Activated T-cell treated with anti-CD3 and anti-CD28 coated beads, Interleukin-2, amount 50 U/mL, for 24 hours (primary cell): ENCODE measurements at regions not wholly inside any gene's neighbourhood (a gene's known extent, or its start where the extent isn't known, plus 50 kb on each side); places are given as distances from the start of the nearest gene placed in this dataset.
A peak's percentile ranks its signal among the peaks of the same experiment; 100 is the strongest.
"Not testable (repeated sequence)": the region's sequence is repeated elsewhere in the genome, so short reads cannot be mapped to it uniquely, and the experiment has no call there.

ENCODE experiments used
- DNase-seq: peaks from one replicate; pipeline ENCODE4 v3.0.0-alpha.2; 2020
- H3K27ac Mint-ChIP-seq: 2 replicates; pipeline ENCODE4 v1.8.0; 2020; ENCODE audit warnings: mild to moderate bottlenecking, mixed read lengths
- H3K27me3 Mint-ChIP-seq: 2 replicates; pipeline ENCODE4 v1.8.0; 2020; ENCODE audit warnings: mixed read lengths
- H3K36me3 Mint-ChIP-seq: 2 replicates; pipeline ENCODE4 v1.8.0; 2020; ENCODE audit warnings: low read depth, mixed read lengths
- H3K4me1 Mint-ChIP-seq: 2 replicates; pipeline ENCODE4 v1.8.0; 2020; ENCODE audit warnings: low read depth, mixed read lengths
- H3K4me3 Mint-ChIP-seq: 2 replicates; pipeline ENCODE4 v1.8.0; 2020; ENCODE audit warnings: mild to moderate bottlenecking, moderate library complexity, mixed read lengths
- H3K9me3 Mint-ChIP-seq: 2 replicates; pipeline ENCODE4 v1.8.0; 2020; ENCODE audit warnings: mixed read lengths

GRCh38 chr5:99028170-99028569, 99.4 kb upstream of the CHD1 start:
- peak overlapping the region; percentile 74 for H3K27ac Mint-ChIP-seq
- H3K9me3 Mint-ChIP-seq, H3K36me3 Mint-ChIP-seq, H3K4me3 Mint-ChIP-seq, DNase-seq, H3K27me3 Mint-ChIP-seq: not testable (repeated sequence)
- H3K4me1 Mint-ChIP-seq: peaks cover 64% of the 10 kb centered on the region

DNA sequence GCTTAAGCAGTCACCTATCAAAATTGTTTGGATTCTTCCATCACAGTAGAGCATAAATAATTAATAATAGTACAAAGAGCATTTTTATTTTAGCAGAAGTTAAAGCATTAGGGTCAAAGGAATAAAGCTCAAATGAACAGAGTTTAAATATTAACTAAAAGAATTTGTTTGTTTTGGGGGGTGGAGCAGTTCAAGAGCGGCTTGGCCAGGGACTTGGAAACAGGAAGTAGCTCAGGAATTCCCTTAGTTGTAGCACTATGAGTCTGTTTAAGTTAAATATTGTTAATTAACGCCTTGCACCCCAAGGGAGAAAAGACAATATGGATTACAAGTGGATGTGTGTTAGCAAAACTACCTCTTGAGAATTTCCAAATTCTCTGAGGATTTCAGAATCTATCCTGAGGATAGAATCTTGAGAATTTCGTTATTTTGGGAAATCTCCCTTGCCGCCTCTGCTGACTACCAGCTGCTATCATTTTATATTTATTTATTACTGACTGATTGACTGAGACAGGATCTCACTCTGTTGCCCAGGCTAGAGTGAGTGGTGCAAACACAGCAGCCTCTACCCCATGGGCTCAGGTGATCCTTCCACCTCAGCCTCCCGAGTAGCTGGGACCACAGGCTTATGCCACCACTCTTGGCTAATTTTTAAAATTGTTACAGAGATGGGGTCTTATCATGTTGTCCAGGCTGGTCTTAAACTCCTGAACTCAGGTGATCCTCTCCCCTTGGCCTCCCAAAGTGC, 96.7 kb upstream of the CHD1 start:
- no peak for DNase-seq
- Mint-ChIP-seq H3K4me3 (no peak overlapping the region), H3K36me3 (no peaks in the 10 kb centered on the region), H3K27me3 (no peaks in the 10 kb centered on the region), H3K4me1 (peaks cover 38% of the 10 kb centered on the region), H3K9me3 (no peaks in the 10 kb centered on the region), H3K27ac (no peak overlapping the region)

DNA sequence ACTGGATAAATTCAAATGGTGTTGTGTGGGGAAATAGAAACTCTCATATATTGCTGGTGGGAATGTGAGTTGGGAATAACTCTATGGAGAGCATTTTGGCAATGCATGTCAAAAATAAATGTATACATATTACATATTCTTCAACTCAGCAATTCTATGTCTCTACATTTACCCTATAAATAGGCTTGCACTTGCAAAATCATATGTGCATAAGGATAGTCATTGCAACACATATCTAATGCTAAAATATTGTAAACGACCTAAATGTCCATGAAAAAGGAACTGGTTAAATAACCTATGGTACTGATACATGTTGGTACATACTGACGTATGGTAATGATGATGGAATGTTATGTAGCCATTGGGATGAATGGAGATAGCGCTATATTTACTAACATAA, 94.5 kb upstream of the CHD1 start:
- no peaks in the 10 kb centered on the region for H3K27me3 Mint-ChIP-seq
- no peak overlapping the region for H3K27ac Mint-ChIP-seq
- H3K4me1 Mint-ChIP-seq: peaks cover 34% of the 10 kb centered on the region
- H3K4me3 Mint-ChIP-seq: no peak overlapping the region
- no peaks in the 10 kb centered on the region for H3K36me3 Mint-ChIP-seq
- no peaks in the 10 kb centered on the region for H3K9me3 Mint-ChIP-seq
- no peak for DNase-seq

GRCh38 chr5:99022250-99022649, 93.4 kb upstream of the CHD1 start:
- no peak for DNase-seq
- H3K27me3 Mint-ChIP-seq: no peaks in the 10 kb centered on the region
- H3K4me1 Mint-ChIP-seq: peaks cover 23% of the 10 kb centered on the region
- no peaks in the 10 kb centered on the region for H3K36me3 Mint-ChIP-seq
- H3K4me3 Mint-ChIP-seq: no peak overlapping the region
- H3K9me3 Mint-ChIP-seq: no peaks in the 10 kb centered on the region
- no peak overlapping the region for H3K27ac Mint-ChIP-seq

- no peaks in the 10 kb centered on the region for H3K36me3 Mint-ChIP-seq
- H3K9me3 Mint-ChIP-seq: no peaks in the 10 kb centered on the region
- peaks cover 10% of the 10 kb centered on the region for H3K4me1 Mint-ChIP-seq
- no peak overlapping the region for H3K4me3 Mint-ChIP-seq
- H3K27ac Mint-ChIP-seq: no peak overlapping the region
- no peaks in the 10 kb centered on the region for H3K27me3 Mint-ChIP-seq
- DNase-seq: no peak
Observed at GRCh38 chr5:99020698-99021048, 91.9 kb upstream of the CHD1 start.

GRCh38 chr5:99019812-99020697, 91.2 kb upstream of the CHD1 start:
- H3K4me3 Mint-ChIP-seq: no peak overlapping the region
- peaks cover 8% of the 10 kb centered on the region for H3K4me1 Mint-ChIP-seq
- DNase-seq: no peak
- H3K27me3 Mint-ChIP-seq: no peaks in the 10 kb centered on the region
- H3K27ac Mint-ChIP-seq: no peak overlapping the region
- H3K36me3 Mint-ChIP-seq: no peaks in the 10 kb centered on the region
- no peaks in the 10 kb centered on the region for H3K9me3 Mint-ChIP-seq

GRCh38 chr5:99019254-99019653, 90.4 kb upstream of the CHD1 start:
- H3K9me3 Mint-ChIP-seq: no peaks in the 10 kb centered on the region
- H3K36me3 Mint-ChIP-seq: no peaks in the 10 kb centered on the region
- peaks cover 7% of the 10 kb centered on the region for H3K4me1 Mint-ChIP-seq
- no peaks in the 10 kb centered on the region for H3K27me3 Mint-ChIP-seq
- H3K4me3 Mint-ChIP-seq: no peak overlapping the region
- no peak overlapping the region for H3K27ac Mint-ChIP-seq
- no peak for DNase-seq

DNA sequence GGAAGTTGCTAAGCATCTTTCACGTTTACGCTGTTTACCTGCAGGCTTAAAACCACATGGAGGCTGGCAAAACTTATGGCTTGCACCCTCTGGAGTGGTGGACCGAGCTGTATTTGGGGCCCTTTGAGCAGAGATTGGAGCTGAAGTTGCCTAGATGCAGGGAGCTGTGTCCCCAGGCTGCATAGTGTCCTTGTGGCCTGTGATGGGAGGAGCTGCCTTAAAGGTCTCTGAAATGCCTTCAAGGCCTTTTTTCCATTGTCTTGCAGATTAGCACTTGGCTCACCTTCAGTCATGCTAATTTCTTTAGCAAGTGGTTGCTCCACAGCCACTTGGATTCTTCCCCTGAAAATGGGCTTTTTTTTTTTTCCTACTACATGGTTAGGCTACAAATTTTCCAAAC, 81.5 kb upstream of the CHD1 start:
- H3K27me3 Mint-ChIP-seq: no peaks in the 10 kb centered on the region

GRCh38 chr5:99008009-99008408, 79.2 kb upstream of the CHD1 start:
- not testable (repeated sequence) for H3K27ac Mint-ChIP-seq, H3K9me3 Mint-ChIP-seq, DNase-seq, H3K36me3 Mint-ChIP-seq, H3K4me3 Mint-ChIP-seq, H3K27me3 Mint-ChIP-seq
- H3K4me1 Mint-ChIP-seq: peaks cover 21% of the 10 kb centered on the region

More for the DNA sequence above, 81.5 kb upstream of the CHD1 start:
- Mint-ChIP-seq H3K36me3 (no peaks in the 10 kb centered on the region), H3K9me3 (peaks cover 3% of the 10 kb centered on the region), H3K4me3 (no peak overlapping the region), H3K4me1 (peaks cover 4% of the 10 kb centered on the region), H3K27ac (no peak overlapping the region)
- no peak for DNase-seq

DNA sequence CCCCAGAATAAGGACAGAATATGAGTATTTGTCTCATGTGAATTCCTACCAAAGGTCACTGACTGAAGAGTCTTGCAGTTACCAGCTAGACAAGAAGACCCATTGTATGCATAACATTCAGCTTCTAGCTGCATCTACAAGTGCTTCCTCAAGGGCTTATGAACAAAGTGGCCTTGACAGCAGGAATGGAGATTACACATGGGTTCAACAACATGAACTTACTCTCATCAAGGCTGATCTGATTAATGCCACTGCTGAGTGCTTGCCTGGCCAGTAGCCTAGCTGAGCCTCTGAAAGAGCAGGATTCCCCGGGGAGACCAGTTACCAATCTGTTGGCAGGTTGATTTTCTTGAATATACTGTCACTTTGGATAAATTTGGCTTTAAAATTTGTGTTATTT, 76.7 kb upstream of the CHD1 start:
- no peaks in the 10 kb centered on the region for H3K27me3 Mint-ChIP-seq
- H3K36me3 Mint-ChIP-seq: no peaks in the 10 kb centered on the region
- peaks cover 4% of the 10 kb centered on the region for H3K9me3 Mint-ChIP-seq
- H3K27ac Mint-ChIP-seq: no peak overlapping the region
- peaks cover 24% of the 10 kb centered on the region for H3K4me1 Mint-ChIP-seq
- no peak overlapping the region for H3K4me3 Mint-ChIP-seq
- no peak for DNase-seq

DNA sequence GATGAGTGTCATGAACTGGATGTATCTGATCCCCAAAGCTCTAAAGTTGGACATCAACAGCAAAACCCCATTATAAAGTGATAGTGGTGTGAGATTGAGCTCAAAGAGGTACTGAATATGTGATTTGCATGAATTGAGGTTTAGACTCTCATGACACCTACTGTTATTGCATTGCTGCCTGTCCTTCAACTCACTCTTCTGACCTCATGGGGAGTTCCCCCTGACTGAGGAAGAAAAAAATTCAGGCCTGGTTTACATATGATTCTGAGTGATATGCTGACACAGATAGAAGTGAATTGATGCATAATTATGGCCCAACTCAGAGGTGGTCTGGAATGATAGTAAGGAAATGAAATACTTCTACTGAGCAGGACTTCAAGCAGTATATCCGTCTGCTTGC, 76.2 kb upstream of the CHD1 start:
- Mint-ChIP-seq H3K9me3 (peaks cover 4% of the 10 kb centered on the region), H3K27me3 (no peaks in the 10 kb centered on the region), H3K4me3 (no peak overlapping the region), H3K36me3 (no peaks in the 10 kb centered on the region), H3K4me1 (peaks cover 24% of the 10 kb centered on the region), H3K27ac (no peak overlapping the region)
- no peak for DNase-seq

DNA sequence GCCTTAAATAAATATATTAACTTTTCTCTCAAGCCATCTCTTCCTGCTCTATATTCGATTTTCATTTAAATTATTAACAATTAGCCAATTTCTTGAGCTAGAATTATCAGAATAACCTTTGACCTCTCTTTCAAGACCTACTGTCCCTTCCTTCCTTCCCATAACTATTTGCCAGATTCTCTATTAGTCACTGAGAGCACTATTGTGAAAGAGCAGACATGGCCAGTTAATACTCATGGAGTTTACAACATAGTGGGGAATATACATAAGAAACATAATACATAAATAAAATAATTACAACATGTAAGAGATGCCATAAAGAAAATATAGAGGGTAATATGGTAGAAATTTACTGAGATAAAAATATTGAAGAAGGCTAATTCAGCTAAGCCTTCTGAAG, 72.1 kb upstream of the CHD1 start:
- H3K27me3 Mint-ChIP-seq: no peaks in the 10 kb centered on the region
- H3K9me3 Mint-ChIP-seq: peaks cover 4% of the 10 kb centered on the region
- H3K4me1 Mint-ChIP-seq: peaks cover 24% of the 10 kb centered on the region
- no peak overlapping the region for H3K27ac Mint-ChIP-seq
- H3K4me3 Mint-ChIP-seq: no peak overlapping the region
- H3K36me3 Mint-ChIP-seq: no peaks in the 10 kb centered on the region
- DNase-seq: no peak

GRCh38 chr5:99000221-99000620, 71.4 kb upstream of the CHD1 start:
- Mint-ChIP-seq H3K9me3 (peaks cover 4% of the 10 kb centered on the region), H3K36me3 (no peaks in the 10 kb centered on the region), H3K27ac (no peak overlapping the region), H3K4me1 (peaks cover 18% of the 10 kb centered on the region), H3K27me3 (no peaks in the 10 kb centered on the region), H3K4me3 (no peak overlapping the region)
- DNase-seq: no peak

- H3K27ac Mint-ChIP-seq: no peak overlapping the region
- H3K9me3 Mint-ChIP-seq: peaks cover 4% of the 10 kb centered on the region
- peaks cover 13% of the 10 kb centered on the region for H3K4me1 Mint-ChIP-seq
- no peaks in the 10 kb centered on the region for H3K27me3 Mint-ChIP-seq
- DNase-seq: no peak
- H3K4me3 Mint-ChIP-seq: no peak overlapping the region
- no peaks in the 10 kb centered on the region for H3K36me3 Mint-ChIP-seq
Observed at GRCh38 chr5:98999631-99000030, 70.8 kb upstream of the CHD1 start.

GRCh38 chr5:98997000-98997399, 68.2 kb upstream of the CHD1 start:
- no peaks in the 10 kb centered on the region for H3K36me3 Mint-ChIP-seq
- no peaks in the 10 kb centered on the region for H3K9me3 Mint-ChIP-seq
- DNase-seq: no peak

More at GRCh38 chr5:98997000-98997399, 68.2 kb upstream of the CHD1 start:
- Mint-ChIP-seq H3K27ac (no peak overlapping the region), H3K4me3 (no peak overlapping the region), H3K4me1 (peaks cover 7% of the 10 kb centered on the region), H3K27me3 (no peaks in the 10 kb centered on the region)
